Globus pallidus (tissue), 1 donor: ENCODE measurements at regions not wholly inside any gene's neighbourhood (a gene's known extent, or its start where the extent isn't known, plus 50 kb on each side); places are given as distances from the start of the nearest gene placed in this dataset.
"Not testable (repeated sequence)": the region's sequence is repeated elsewhere in the genome, so short reads cannot be mapped to it uniquely, and the experiment has no call there.

Experiments
- DNase-seq: peaks from one replicate; pipeline ENCODE4 v3.0.0-alpha.2; 2015; ENCODE audit warnings: low spot score

DNA sequence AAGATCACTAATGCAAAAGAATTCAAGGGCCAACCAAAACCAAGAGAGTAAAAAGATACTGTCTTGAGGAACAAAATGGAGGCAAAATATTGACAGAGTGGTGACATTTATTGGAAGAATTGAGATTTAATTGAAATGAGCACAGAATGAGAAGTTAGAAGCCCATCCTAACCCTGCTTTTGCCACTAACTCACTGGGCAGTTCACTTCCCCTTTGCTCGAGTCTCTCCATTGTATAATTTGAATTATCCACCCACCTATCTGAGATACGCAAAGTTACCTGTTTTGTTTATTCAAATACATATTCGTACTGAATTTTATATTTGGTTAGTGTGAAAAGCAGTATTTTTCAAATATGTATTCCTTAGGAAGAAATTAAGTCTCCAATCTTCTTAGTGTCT, 204.5 kb upstream of the PRDM1 start:
- no peak for DNase-seq

DNA sequence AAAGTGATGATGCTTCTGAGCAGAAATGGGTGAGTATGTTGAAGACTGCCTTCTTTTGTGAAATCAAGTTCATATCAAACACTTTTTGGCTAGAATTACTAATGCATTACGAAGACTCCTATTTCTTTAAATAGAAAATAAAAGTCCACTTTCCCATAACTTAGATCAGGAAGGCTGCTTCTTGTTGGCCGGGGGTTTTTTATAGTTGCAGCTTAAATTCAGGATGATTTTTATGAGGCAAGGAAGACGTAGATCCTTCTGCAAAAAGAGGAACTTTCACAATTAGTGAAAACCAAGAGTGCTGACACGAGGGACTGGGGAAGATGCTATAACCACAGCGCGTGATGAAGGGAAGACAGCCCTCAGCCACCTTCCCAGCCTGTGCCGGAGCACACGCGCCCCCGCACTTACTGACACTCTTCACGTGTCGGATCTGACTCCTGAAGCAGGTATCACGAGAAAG, 206.1 kb upstream of the PRDM1 start:
- peak; percentile 69 for DNase-seq

DNA sequence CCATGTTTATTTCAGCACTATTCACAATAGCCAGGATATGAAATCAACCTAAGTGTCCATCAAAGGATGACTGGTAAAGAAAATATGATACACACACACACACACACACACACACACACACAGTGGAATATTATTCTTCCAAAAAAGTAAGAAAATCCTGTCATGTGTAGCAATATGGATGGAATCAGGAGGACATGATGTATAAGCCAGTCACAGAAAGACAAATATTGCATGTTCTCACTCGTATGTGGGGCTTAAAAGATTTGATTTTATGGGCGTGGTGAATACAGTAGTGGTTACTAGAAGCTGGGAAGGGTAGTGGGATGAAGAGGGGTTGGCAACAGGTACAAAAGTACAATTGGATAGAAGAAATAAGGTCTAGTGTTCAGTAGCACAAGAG, 207.0 kb upstream of the PRDM1 start:
- no peak for DNase-seq

DNA sequence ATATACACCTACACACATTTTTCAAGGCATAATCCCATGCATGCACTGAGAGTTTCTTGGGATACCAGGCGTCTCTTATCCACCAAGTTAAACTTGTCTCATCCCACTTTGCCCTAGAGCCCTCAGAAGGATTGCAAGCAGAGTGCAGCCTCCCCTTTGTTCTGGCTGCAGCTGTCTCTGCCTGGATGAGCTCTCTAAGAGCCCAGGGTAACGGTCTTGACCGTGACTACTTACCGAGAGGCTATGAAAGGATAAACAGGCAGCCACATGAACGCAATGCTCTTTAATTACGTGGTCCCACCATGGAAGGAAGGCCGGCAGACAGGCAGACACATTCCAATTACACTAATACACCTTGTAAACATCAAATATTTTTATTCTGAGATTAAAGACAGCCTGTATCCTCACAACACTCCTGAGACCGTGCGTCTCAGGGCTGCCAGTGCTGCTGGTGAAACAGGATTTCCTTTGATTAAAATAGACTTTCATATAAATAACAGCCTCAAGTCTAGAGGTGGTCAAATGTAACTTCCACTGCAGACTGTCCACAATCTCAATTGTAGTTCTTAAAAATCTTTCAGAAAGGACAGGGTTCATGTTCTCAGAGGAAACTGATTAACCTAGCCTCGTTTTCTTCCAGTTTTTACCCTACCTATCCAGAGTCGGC, 210.0 kb upstream of the PRDM1 start:
- DNase-seq, result no peak

DNA sequence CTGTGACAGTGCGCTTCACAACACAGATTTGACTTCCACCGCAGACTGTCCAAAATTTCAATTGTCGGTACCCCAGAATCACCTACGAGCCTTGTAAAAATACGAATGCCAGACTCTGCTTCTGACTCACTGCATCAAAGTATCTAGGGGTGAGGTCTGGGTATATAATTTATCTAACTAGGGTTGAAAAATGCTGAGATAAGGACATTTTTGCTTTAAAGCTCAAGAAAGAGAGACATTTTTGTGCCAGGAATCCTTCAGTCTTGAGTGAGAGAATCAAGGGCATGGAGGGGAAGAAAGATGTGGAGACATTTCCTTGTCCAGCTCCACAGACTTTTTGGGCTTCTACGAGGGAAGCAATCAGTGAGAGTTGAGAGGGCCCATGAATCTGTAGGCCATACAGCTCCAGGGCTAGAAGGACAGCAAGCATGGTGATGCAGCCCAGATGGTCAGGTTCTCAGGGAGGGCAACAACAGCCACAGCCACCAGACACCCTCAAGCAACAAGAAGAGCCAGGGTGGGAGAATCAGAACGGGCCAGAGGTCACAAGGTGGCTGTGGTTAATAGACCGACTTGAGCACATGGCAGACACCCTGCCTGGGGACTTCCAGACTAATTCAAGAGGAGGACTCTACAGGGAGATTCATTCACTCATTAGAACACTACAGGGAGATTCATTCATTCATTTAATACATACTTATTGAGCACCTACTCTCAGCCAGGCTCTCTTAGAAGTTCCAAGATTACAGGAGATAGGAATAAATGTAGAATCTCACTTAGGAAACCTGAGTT, 211.1 kb upstream of the PRDM1 start:
- no peak for DNase-seq

DNA sequence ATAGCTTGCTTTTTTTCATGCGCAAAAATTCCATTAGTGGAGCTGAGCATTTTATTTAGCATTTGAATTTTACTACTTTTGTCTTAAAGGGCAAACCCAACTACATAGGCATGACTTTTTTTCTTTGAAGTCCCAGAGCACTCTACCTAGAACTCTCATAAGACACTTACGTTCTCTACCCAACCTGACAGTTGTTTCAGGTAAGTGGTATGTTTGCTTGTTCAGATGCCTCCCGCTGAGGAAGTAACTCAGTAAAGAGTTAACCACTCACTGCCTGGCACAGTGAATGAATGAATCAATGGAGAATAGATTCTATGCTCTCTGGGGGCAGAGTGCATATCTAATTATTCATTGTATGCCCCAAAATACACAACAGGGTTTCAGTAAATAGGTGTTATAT, 212.3 kb upstream of the PRDM1 start:
- DNase-seq, result no peak

DNA sequence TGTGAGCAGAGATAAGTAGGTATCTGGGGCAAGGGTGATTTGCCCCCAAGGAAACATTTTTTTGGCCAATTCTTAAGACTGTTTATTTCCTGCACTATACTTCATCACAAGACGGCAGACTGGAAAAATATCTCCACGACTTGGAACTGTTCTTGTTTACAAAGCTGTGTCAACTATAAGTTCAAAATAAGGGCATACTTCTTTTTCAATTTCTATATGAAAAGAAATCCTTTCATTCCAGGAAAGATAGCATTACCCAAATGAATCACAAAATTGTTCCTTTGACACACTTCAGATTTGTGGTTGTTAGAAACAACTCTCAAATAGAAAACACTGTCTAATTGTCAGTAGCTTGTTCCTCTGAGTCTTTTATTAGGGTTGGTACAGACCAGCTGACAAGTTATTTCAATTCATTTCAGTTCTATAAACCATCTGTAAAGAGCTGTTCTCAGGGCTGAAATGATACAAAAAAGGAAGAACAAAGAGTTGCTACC, 212.9 kb upstream of the PRDM1 start:
- no peak for DNase-seq

DNA sequence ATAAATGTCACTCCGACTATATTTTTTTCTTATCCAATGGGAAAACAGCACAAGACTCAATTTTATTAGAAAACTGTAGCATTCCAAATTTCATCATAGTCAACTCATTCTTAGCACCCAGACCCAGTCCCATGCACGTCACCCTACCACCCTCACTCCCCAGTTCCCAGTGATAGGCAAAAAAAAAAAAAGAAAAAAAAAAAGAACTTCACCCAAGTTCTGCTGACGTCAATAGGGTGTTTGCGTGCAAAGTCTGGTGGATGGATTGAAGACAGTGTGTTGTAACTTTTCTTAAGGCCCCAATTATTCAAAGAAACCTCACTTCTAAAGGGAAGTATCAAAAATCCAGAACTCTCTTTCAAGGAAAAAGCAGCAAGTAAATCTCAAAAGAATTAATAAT, 213.9 kb upstream of the PRDM1 start:
- DNase-seq, result peak; percentile 43

DNA sequence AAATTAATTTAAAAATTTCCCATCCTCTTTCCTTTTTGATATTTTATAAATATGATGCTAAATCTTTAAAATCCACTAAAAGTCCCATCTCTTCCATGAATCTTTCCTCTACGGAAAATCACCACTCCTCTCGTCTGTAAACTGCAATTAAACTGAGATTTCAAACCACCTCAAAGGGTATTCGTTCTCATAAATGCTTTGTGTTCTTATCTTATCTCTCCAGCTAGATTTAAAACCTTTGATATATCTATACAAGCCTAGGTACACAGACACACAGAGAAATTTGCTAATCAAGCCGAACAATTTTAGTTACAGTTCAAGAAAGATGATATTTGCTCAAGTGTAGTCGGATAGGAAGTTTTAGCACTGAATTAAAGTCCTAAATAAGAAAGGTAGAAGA, 214.6 kb upstream of the PRDM1 start:
- DNase-seq, result no peak

DNA sequence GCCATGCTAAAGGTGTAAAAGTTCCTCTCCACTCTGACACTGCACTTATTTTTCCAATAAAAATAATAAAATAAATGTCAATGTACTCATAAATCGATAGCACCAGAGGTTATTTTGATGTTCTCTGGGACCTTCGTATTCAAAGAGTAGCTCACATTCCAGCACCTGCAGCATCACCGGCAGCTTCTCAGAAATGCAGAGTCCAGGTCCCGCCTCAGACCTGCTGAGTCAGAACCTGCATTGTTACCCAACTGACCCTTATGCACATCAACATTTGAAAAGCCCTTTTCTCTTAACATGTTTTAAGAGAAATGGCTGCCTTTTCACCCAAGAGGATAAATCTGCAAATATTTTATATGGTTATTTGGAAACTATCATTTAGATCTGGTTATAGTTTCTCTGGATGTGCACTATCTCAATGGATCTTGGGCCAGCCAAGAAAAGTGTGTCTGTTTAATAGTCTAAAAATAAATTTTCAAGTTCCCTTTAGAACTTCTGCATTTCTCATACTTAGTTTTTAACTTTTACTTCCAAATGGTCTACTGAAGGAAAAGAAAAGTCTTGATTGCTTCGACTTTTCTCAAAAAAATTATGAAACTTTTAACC, 216.2 kb upstream of the PRDM1 start:
- no peak for DNase-seq

DNA sequence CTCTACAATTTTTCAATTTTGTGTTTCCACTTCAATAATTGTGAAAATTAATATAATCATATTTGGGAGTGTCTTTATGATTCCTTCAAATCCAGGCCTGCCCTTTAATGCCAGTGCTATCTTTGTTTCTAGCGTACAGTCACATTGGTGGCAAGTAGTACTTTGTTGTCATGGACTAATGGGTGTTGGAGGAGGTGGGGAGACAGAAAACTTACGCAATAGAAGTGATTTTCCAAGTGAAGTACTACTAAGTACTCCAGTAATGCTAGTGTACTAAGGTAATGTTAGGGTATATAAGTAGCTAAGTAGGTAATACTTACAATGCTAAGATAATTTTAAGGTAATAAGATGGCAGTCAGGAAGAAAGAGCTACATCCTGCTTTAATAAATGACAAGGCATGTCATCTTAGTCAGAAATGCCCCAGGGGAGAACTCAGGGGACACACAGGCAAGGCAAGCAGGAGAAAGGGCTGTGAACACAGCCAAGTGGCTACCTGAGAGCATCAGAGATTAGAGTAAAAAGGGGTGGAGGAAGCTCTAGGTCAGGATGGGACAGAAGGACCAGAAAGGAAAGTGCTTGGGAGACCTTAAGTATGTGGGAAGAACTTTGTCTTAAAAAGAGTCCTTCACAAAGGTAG, 217.2 kb upstream of the PRDM1 start:
- DNase-seq, result no peak

DNA sequence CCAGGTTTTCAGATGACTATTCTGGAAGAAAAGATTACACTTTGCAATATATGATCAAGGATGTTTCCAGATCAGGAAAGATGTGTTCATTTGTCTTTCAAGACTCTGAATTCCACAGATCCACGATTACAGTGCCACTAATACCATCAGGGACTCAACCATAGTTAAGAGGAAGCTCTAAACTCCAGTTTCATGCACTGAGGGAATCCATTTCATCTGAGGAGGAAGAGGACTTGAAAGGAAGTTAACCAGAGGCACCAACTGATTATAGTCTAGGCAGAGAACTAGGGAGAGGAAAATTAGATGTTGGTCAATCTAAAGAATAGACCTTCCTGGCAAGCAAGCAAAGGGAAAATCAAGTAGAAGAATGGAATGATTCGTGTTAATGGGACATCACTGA, 218.3 kb upstream of the PRDM1 start:
- DNase-seq, result no peak

DNA sequence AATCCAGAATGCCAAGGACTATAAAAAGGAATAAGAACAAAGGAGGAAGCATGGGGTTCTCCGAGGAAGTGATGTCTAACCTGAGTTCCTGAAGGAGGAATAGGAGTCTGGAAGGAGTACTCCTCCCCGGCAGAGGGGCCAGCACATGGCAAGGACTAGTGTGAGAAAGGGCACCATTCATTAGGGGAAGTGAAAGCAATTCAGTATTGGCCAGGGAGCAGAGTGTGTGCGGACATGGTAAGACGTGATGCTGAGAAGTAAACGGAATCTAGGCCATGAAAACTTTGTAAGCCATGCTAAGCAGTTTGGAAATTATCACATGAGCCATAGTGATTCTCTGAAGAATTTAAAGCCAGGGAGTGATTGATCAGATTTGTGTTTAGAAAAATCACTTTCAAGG, 218.9 kb upstream of the PRDM1 start:
- no peak for DNase-seq

DNA sequence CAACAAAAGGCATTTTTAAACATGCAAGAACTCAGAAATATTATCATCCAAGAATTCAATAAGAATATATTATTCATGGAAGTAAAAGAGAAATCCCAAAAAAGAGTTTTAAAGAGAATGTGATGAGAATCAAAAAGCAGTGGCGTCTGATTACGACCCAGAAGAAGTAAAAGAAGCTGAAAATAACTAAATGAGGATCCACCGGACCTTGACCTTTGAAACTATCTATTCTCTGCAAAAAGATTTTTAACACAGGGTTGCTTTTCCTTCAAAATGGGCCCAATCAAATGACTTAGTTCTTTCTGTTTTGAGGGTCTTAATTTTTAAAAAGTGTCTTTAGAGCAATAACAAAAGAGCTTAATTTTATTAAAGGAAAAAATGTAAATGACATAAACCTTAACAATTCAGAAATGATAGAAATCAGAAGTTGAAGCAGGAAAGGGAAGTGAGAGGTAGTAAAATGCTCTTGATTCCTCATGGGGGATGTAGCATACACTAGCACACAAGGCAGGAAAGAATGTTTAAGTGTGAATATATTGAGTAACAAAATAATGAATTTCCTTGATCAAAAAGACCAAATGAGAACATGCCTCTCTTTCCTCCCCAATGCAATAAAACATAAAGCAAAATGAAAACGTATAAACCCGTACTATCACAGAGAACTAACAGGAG, 223.1 kb upstream of the PRDM1 start:
- no peak for DNase-seq

DNA sequence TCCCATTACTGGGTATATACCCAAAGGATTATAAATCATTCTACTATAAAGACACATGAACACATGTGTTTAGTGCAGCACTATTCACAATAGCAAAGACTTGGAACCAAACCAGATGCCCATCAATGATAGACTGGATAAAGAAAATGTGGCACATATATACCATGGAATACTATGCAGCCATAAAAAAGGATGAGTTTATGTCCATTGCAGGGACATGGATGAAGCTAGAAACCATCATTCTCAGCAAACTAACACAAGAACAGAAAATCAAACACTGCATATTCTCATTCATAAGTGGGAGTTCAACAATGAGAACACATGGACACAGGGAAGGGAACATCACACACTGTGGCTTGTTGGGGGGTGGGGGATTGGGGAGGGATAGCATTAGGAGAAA, 225.2 kb upstream of the PRDM1 start:
- not testable (repeated sequence) for DNase-seq

DNA sequence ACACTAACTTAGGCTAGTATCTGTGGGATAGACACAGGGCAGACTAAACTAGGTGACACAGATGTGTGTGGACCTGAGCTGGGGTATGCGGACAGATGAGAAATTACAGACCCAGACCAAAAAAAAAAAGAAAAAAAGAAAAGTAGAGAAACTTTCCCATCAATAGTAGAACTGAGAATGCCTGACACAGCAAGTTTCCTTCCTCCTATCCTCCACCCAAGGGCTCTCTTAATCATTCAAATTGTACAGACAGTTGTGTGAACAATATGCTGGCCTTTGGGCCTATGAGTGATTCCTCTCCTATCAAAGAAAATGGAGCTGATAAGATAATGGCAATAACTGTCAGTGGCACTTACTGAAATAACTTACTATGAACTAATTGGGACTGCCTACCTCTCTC, 226.7 kb upstream of the PRDM1 start:
- no peak for DNase-seq

DNA sequence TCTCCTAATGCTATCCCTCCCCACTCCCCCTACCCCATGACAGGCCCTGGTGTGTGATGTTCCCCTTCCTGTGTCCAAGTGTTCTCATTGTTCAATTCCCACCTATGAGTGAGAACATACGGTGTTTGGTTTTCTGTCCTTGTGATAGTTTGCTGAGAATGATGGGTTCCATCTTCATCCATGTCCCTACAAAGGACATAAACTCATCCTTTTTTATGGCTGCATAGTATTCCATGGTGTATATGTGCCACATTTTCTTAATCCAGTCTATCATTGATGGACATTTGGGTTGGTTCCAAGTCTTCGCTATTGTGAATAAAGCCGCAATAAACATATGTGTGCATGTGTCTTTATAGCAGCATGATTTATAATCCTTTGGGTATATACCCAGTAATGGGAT, 227.5 kb upstream of the PRDM1 start:
- DNase-seq, result not testable (repeated sequence)

DNA sequence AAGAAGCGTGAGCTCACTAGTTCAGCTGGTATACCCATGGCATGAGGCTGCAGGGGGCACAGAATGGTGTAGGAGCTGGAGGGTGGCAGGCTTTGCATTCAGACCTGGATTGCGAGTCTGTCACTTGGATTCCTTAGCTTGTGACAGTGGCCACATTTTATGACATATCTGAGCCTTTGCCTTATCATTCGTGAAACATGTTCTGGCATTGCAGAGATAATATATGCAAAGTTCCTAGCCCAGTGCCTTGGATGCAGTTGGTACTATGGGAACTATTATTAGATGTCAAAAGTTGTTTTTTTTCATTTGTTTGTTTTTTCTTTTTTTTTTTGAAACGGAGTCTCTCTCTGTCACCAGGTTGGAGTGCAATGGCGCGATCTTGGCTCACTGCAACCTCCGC, 230.7 kb upstream of the PRDM1 start:
- DNase-seq, result no peak

DNA sequence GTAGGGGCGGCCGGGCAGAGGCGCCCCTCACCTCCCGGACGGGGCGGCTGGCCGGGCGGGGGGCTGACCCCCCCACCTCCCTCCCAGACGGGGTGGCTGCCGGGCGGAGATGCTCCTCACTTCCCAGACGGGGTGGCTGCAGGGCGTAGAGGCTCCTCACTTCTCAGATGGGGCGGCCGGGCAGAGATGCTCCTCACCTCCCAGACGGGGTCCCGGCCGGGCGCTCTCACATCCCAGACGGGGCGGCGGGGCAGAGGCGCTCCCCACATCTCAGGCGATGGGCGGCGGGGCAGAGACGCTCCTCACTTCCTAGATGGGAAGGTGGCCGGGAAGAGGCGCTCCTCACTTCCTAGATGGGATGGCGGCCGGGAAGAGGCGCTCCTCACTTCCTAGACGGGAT, 232.2 kb upstream of the PRDM1 start:
- DNase-seq, result not testable (repeated sequence)

DNA sequence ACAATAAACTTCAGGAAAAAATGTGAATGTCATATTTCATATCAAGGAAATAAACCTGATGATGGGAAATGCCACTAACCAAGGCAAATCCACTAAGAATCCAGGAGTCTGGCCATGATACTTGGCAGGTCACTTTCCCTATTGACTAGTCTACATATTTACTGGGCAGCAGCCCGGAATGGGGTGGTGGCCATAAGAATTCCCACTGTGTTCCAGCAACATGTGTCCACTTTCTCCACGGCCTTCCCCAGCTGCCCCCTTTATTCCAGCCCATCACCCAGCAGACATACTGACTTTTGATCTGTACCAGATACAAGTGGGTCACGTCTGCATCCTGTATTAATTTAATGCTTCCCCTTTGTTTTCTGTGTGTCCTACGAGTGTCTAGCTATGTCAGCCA, 234.5 kb upstream of the PRDM1 start:
- DNase-seq, result no peak

DNA sequence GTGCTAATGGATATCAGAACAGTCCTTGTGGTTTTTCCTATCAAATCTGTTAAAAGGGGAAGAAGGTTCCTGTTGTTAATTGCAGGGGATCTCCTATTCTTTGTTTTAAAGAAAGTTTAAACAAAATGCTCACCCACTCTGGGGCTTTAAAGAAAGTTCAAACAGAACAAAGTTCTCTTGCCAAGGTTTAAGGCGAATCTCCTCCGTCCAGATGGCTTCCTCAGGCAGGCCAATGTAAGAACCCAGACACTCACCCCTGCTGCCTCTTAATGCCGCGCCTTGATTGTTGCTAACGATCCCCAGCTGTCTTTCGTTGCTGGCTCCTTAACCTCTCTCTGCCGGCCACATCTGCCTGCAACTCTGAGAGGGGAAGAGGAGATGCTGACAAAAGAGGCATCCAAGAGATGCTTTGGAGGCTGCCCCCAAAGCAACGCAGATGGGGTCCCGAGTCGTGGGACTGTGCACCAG, 235.0 kb upstream of the PRDM1 start:
- no peak for DNase-seq
